IPS-20b (cell line): ENCODE measurements at regions not wholly inside any gene's neighbourhood (a gene's known extent, or its start where the extent isn't known, plus 50 kb on each side); places are given as distances from the start of the nearest gene placed in this dataset.
"Not testable (repeated sequence)": the region's sequence is repeated elsewhere in the genome, so short reads cannot be mapped to it uniquely, and the experiment has no call there.

ENCODE experiments used
- H3K27ac ChIP-seq: one replicate; pipeline ENCODE4 v1.5.1; 2013; ENCODE audit warnings: low read length
- H3K27me3 ChIP-seq: 2 replicates; pipeline ENCODE4 v1.6.1; 2013; ENCODE audit warnings: mild to moderate bottlenecking, low read length, inconsistent platforms; ENCODE audit not compliant: insufficient read depth
- H3K36me3 ChIP-seq: 2 replicates; pipeline ENCODE4 v1.6.1; 2013; ENCODE audit warnings: low read depth, mild to moderate bottlenecking, inconsistent platforms, low read length, moderate library complexity; ENCODE audit not compliant: insufficient read depth
- H3K4me1 ChIP-seq: 2 replicates; pipeline ENCODE4 v1.6.1; 2013; ENCODE audit warnings: mild to moderate bottlenecking, control low read depth, inconsistent platforms, low read length, moderate library complexity; ENCODE audit not compliant: insufficient read depth
- H3K4me3 ChIP-seq: 2 replicates; pipeline ENCODE4 v1.5.1; 2013; ENCODE audit warnings: mild to moderate bottlenecking, low read length, inconsistent platforms
- H3K9ac ChIP-seq: 2 replicates; pipeline ENCODE4 v1.6.1; 2013; ENCODE audit warnings: low read depth, mild to moderate bottlenecking, inconsistent platforms, low read length, moderate library complexity
- H3K9me3 ChIP-seq: 2 replicates; pipeline ENCODE4 v1.6.1; 2013; ENCODE audit warnings: mild to moderate bottlenecking, low read depth, low read length, inconsistent platforms; ENCODE audit not compliant: insufficient read depth

GRCh38 chr11:42827845-42828244 lies 484.0 kb upstream of the API5 start:
- no peaks in the 10 kb centered on the region for H3K27me3 ChIP-seq
- no peak overlapping the region for H3K27ac ChIP-seq
- H3K9ac ChIP-seq, result no peak overlapping the region
- H3K36me3 ChIP-seq, result no peaks in the 10 kb centered on the region
- no peak overlapping the region for H3K4me3 ChIP-seq
- no peaks in the 10 kb centered on the region for H3K4me1 ChIP-seq
- no peaks in the 10 kb centered on the region for H3K9me3 ChIP-seq

- Histone ChIP-seq H3K9ac (no peak overlapping the region), H3K9me3 (no peaks in the 10 kb centered on the region), H3K27me3 (no peaks in the 10 kb centered on the region), H3K4me1 (peaks cover 13% of the 10 kb centered on the region; the same call in 1 of the 2 replicates), H3K27ac (no peak overlapping the region), H3K4me3 (no peak overlapping the region), H3K36me3 (no peaks in the 10 kb centered on the region)
These were observed 473.8 kb upstream of the API5 start for GRCh38 chr11:42837994-42838393.

- peaks cover 13% of the 10 kb centered on the region; the same call in 1 of the 2 replicates for H3K4me1 ChIP-seq
- no peak overlapping the region for H3K27ac ChIP-seq
- H3K9me3 ChIP-seq, result no peaks in the 10 kb centered on the region
- no peak overlapping the region for H3K9ac ChIP-seq
- H3K36me3 ChIP-seq, result no peaks in the 10 kb centered on the region
- no peaks in the 10 kb centered on the region for H3K27me3 ChIP-seq
- H3K4me3 ChIP-seq, result no peak overlapping the region
These were observed 471.5 kb upstream of the API5 start for GRCh38 chr11:42840176-42840829.

- peak overlapping the region; percentile 2 for H3K27ac ChIP-seq
- H3K4me1 ChIP-seq, result peaks cover 13% of the 10 kb centered on the region; the same call in 1 of the 2 replicates
- no peak overlapping the region for H3K9ac ChIP-seq
- H3K36me3 ChIP-seq, result no peaks in the 10 kb centered on the region
- H3K9me3 ChIP-seq, result no peaks in the 10 kb centered on the region
- 0 out of 2 replicates have a peak overlapping the region, but pooled peaks have one; percentile 27 for H3K4me3 ChIP-seq
- H3K27me3 ChIP-seq, result no peaks in the 10 kb centered on the region
These were observed 470.9 kb upstream of the API5 start for GRCh38 chr11:42840860-42841259.

- Histone ChIP-seq H3K36me3 (no peaks in the 10 kb centered on the region), H3K9me3 (no peaks in the 10 kb centered on the region), H3K9ac (no peak overlapping the region), H3K4me3 (0 out of 2 replicates have a peak overlapping the region, but pooled peaks have one; percentile 27), H3K27me3 (no peaks in the 10 kb centered on the region), H3K4me1 (peaks cover 13% of the 10 kb centered on the region; the same call in 1 of the 2 replicates), H3K27ac (peak overlapping the region; percentile 2)
These were observed 470.2 kb upstream of the API5 start for GRCh38 chr11:42841556-42841955.

GRCh38 chr11:42849362-42849761 lies 462.4 kb upstream of the API5 start:
- Histone ChIP-seq H3K36me3 (no peaks in the 10 kb centered on the region), H3K27ac (no peak overlapping the region), H3K4me1 (peaks cover 11% of the 10 kb centered on the region; the same call in 1 of the 2 replicates), H3K9me3 (no peaks in the 10 kb centered on the region), H3K4me3 (no peak overlapping the region), H3K27me3 (no peaks in the 10 kb centered on the region), H3K9ac (no peak overlapping the region)

GRCh38 chr11:42857344-42857743 lies 454.5 kb upstream of the API5 start:
- H3K9ac ChIP-seq, result no peak overlapping the region
- no peak overlapping the region for H3K4me3 ChIP-seq
- no peaks in the 10 kb centered on the region for H3K27me3 ChIP-seq
- H3K4me1 ChIP-seq, result no peaks in the 10 kb centered on the region
- H3K27ac ChIP-seq, result no peak overlapping the region
- no peaks in the 10 kb centered on the region for H3K36me3 ChIP-seq
- H3K9me3 ChIP-seq, result no peaks in the 10 kb centered on the region

- H3K27me3 ChIP-seq, result no peaks in the 10 kb centered on the region
- no peak overlapping the region for H3K4me3 ChIP-seq
- no peak overlapping the region for H3K9ac ChIP-seq
- no peaks in the 10 kb centered on the region for H3K4me1 ChIP-seq
- H3K36me3 ChIP-seq, result no peaks in the 10 kb centered on the region
- H3K27ac ChIP-seq, result no peak overlapping the region
- no peaks in the 10 kb centered on the region for H3K9me3 ChIP-seq
These were observed 441.3 kb upstream of the API5 start for GRCh38 chr11:42870480-42870879.

- H3K36me3 ChIP-seq, H3K9ac ChIP-seq, H3K27me3 ChIP-seq, H3K27ac ChIP-seq, H3K4me3 ChIP-seq, H3K4me1 ChIP-seq, H3K9me3 ChIP-seq: not testable (repeated sequence)
These were observed 437.9 kb upstream of the API5 start for GRCh38 chr11:42873800-42874405.

- not testable (repeated sequence) for H3K4me3 ChIP-seq, H3K27ac ChIP-seq, H3K9ac ChIP-seq, H3K27me3 ChIP-seq, H3K36me3 ChIP-seq, H3K4me1 ChIP-seq, H3K9me3 ChIP-seq
These were observed 430.5 kb upstream of the API5 start for GRCh38 chr11:42881335-42881734.

GRCh38 chr11:42890773-42891172 lies 421.0 kb upstream of the API5 start:
- H3K4me1 ChIP-seq, result no peaks in the 10 kb centered on the region
- H3K9me3 ChIP-seq, result no peaks in the 10 kb centered on the region
- no peak overlapping the region for H3K9ac ChIP-seq
- no peaks in the 10 kb centered on the region for H3K36me3 ChIP-seq
- H3K27me3 ChIP-seq, result no peaks in the 10 kb centered on the region
- no peak overlapping the region for H3K27ac ChIP-seq
- no peak overlapping the region for H3K4me3 ChIP-seq

GRCh38 chr11:42901084-42901483 lies 410.7 kb upstream of the API5 start:
- Histone ChIP-seq H3K9ac (no peak overlapping the region), H3K4me1 (no peaks in the 10 kb centered on the region), H3K9me3 (no peaks in the 10 kb centered on the region), H3K4me3 (no peak overlapping the region), H3K27ac (no peak overlapping the region), H3K36me3 (no peaks in the 10 kb centered on the region), H3K27me3 (no peaks in the 10 kb centered on the region)
